ENCODE measurements at regions not wholly inside any gene's neighbourhood (a gene's known extent, or its start where the extent isn't known, plus 50 kb on each side); places are given as distances from the start of the nearest gene placed in this dataset.

- TF ChIP-seq CTCF (IDR thresholded peaks at IDR 0.05), result no peak
- TF ChIP-seq POLR2A (IDR thresholded peaks at IDR 0.05), result no peak
These were observed 1407.1 kb downstream of the UQCRFS1 start for GRCh38 chr19:27805848-27806247.
